Neural crest cell (in vitro differentiated cells): ENCODE measurements at regions not wholly inside any gene's neighbourhood (a gene's known extent, or its start where the extent isn't known, plus 50 kb on each side); places are given as distances from the start of the nearest gene placed in this dataset.

Source experiments
- DNase-seq: peaks from one replicate; pipeline ENCODE4 v3.0.0; 2021; ENCODE audit warnings: low read depth, mixed read lengths, low spot score
- H3K27ac Mint-ChIP-seq: one replicate; pipeline ENCODE4 v1.8.0; 2021; ENCODE audit warnings: mild to moderate bottlenecking, mixed read lengths; ENCODE audit not compliant: unreplicated experiment
- H3K27me3 Mint-ChIP-seq: 2 replicates; pipeline ENCODE4 v1.8.0; 2021; ENCODE audit warnings: low read depth, mild to moderate bottlenecking, mixed read lengths
- H3K36me3 Mint-ChIP-seq: 2 replicates; pipeline ENCODE4 v1.8.0; 2021; ENCODE audit warnings: low read depth, mild to moderate bottlenecking, mixed read lengths
- H3K4me1 Mint-ChIP-seq: 2 replicates; pipeline ENCODE4 v1.8.0; 2021; ENCODE audit warnings: mixed read lengths
- H3K4me3 Mint-ChIP-seq: one replicate; pipeline ENCODE4 v1.8.0; 2021; ENCODE audit warnings: mild to moderate bottlenecking, mixed read lengths
- H3K9me3 Mint-ChIP-seq: 2 replicates; pipeline ENCODE4 v1.8.0; 2021; ENCODE audit warnings: mixed read lengths
- CTCF ChIP-seq: fragments of 200-600 bp; sonication (generic); conservative IDR thresholded peaks from 2 replicates; pipeline ENCODE4 v1.5.0; 2021; ENCODE audit warnings: antibody characterized with exemption, mild to moderate bottlenecking

DNA sequence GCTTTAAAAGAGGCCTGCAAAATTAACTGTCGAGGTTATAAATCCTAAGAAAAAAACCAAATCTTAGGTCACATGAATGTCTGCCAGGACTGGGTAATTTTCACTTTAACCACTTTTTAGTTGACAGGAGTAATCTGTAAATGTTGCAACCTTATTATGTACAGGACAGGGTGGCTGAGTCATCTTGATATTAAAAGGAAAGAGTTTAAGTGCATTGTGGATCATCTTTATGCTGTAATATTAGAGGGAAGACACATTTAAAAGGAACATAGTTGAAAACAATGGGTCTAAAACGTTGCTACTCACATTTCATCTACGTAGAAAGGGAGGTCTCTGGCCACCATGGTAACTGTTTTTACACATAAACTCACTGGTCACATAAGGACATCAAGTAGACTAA lies 115.5 kb downstream of the LSMEM1 start:
- Mint-ChIP-seq H3K36me3 (no peaks in the 10 kb centered on the region), H3K27me3 (peaks cover 2% of the 10 kb centered on the region), H3K4me3 (no peak overlapping the region), H3K27ac (no peak overlapping the region), H3K4me1 (peaks cover 11% of the 10 kb centered on the region), H3K9me3 (peaks cover 3% of the 10 kb centered on the region)
- DNase-seq = no peak
- TF ChIP-seq CTCF = no peak

- Mint-ChIP-seq H3K27ac (no peak overlapping the region), H3K36me3 (no peaks in the 10 kb centered on the region), H3K9me3 (peaks cover 3% of the 10 kb centered on the region), H3K27me3 (no peaks in the 10 kb centered on the region), H3K4me3 (no peak overlapping the region), H3K4me1 (peaks cover 11% of the 10 kb centered on the region)
- no peak for DNase-seq
- no peak for TF ChIP-seq CTCF
Measured at GRCh38 chr7:112596981-112597380, 116.2 kb downstream of the LSMEM1 start.

DNA sequence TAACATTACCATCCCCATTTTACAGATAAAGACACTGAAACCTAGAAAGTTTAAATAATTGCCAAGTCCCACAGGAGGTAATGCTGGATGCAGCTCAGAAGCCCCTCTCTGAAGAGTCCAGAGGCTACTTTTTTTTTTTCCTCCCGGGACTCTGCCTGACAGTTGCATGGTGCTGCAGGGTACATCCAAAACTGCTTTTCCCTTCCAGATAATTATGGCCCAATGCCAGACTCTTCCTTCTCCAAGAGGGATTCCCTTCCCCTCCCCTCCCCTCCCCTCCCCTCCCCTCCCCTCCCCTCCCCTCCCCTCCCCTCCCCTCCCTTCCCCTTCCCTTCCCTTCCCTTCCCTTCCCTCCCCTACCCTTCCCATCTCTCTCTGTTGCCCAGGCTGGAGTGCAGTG lies 122.9 kb downstream of the LSMEM1 start:
- TF ChIP-seq CTCF = no peak
- no peak overlapping the region for H3K4me3 Mint-ChIP-seq
- H3K4me1 Mint-ChIP-seq = no peaks in the 10 kb centered on the region
- no peak overlapping the region for H3K27ac Mint-ChIP-seq
- H3K27me3 Mint-ChIP-seq = peaks cover 2% of the 10 kb centered on the region
- no peak for DNase-seq
- peaks cover 3% of the 10 kb centered on the region for H3K9me3 Mint-ChIP-seq
- H3K36me3 Mint-ChIP-seq = no peaks in the 10 kb centered on the region

DNA sequence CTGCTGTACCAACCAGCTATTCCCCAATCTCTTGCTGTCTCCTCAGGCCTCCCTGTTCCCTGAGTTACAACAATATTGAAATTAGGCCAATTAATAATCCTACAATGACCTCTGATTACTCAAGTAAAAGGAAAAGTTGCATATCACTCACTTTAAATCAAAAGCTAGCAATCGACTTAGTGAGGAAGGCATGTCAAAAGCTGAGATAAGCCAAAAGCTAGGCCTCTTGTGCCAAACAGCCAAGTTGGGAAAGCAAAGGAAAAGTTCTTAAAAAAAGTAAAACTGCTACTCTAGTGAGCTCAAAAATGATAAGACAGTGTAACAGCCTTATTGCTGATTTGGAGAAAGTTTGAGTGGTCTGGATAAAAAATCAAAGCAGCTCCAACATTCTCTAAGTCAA lies 129.8 kb downstream of the LSMEM1 start:
- no peak for DNase-seq
- Mint-ChIP-seq H3K36me3 (no peaks in the 10 kb centered on the region), H3K9me3 (peaks cover 2% of the 10 kb centered on the region), H3K4me3 (no peak overlapping the region), H3K27ac (no peak overlapping the region), H3K27me3 (no peaks in the 10 kb centered on the region), H3K4me1 (no peaks in the 10 kb centered on the region)
- TF ChIP-seq CTCF = no peak

DNA sequence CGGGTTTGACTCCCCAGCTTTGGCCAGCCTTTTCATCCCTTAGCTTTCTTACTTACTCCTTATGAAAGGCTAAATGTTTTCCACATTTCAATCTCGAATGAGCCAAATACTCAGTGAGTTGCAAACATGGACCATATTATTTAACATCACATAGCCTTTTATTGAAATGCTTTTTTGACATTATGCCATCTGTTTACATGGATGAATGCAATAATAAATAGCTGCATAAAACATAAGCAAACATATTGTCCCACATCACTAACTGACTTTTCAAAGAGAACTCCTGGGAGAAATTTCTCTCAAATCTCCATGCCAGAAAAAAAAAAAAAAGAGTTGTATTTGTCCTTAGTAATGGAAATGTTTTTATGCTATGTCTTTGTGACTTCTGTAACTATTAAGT lies 134.9 kb downstream of the LSMEM1 start:
- Mint-ChIP-seq H3K4me3 (no peak overlapping the region), H3K9me3 (peaks cover 4% of the 10 kb centered on the region), H3K4me1 (no peaks in the 10 kb centered on the region), H3K27me3 (no peaks in the 10 kb centered on the region), H3K27ac (no peak overlapping the region), H3K36me3 (no peaks in the 10 kb centered on the region)
- DNase-seq = no peak
- no peak for TF ChIP-seq CTCF

DNA sequence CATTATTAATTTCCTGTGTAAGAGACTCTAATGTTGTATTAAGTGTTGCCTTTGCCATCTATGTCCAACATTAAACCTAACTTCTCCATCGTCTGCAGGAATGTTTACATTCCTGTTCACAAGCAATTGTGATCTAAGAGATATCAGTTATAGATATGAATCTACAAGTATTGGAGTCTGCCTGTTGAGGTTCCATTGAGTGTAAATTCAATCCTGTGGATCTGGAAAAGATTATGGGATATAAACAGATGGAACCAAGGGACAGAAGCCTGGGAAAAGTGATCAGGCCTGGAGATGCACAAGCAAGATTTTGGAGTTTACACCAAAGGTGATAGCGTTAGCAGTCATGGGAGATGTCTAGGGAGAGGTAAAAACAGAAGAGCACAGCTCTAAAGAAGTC lies 135.5 kb downstream of the LSMEM1 start:
- peaks cover 4% of the 10 kb centered on the region for H3K9me3 Mint-ChIP-seq
- no peaks in the 10 kb centered on the region for H3K27me3 Mint-ChIP-seq

More for the DNA sequence above, 135.5 kb downstream of the LSMEM1 start:
- no peaks in the 10 kb centered on the region for H3K36me3 Mint-ChIP-seq
- H3K4me1 Mint-ChIP-seq = no peaks in the 10 kb centered on the region
- H3K4me3 Mint-ChIP-seq = no peak overlapping the region
- H3K27ac Mint-ChIP-seq = peak overlapping the region; percentile 4
- DNase-seq = no peak
- TF ChIP-seq CTCF = no peak
